Adrenal gland (tissue), 5 donors: ENCODE measurements at regions not wholly inside any gene's neighbourhood (a gene's known extent, or its start where the extent isn't known, plus 50 kb on each side); places are given as distances from the start of the nearest gene placed in this dataset.

Experiments used
- POLR2A ChIP-seq, 2 donors: fragments of 450-650 bp; IDR thresholded peaks; one replicate each; pipeline ENCODE4 v1.6.1; 2017; ENCODE audit warnings: antibody characterized with exemption in 2 of 2, mild to moderate bottlenecking in 2 of 2, moderate library complexity in 1 of 2
- TF ChIP-seq, protein P1 (sequence below), 6 experiments: fragments of 450-650 bp in 4 of 6; fragments of 200-600 bp in 2 of 6; sonication (generic) in 1 of 6; IDR thresholded peaks; 1 replicate in 5 of 6; 2 replicates in 1 of 6; pipeline versions ENCODE4 v1.5.1 to v1.8.0; 2016 to 2021; ENCODE audit warnings: antibody characterized with exemption in 6 of 6, mild to moderate bottlenecking in 2 of 6, moderate library complexity in 1 of 6
- donor health status: DM: no; HTN: no; CAD: no.

DNA sequence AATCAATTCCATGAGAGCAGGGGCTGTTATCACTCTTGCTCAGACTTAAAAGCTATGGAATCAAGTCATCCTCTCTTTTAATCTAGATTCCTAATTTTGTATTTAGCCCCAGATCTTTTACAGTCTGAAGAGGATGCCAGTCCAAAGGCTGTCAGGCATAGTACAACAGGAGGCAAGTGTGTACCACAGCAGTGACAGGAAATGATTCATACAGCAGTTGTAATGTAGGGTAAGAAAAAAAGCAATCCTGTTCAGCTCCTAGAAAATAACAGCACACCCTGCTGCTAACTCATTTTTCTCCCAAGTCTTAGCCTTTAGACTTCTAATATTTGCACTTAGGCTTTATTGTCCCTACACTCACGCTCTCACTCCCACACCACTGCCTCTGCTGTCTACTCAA, 127.8 kb upstream of the SYT4 start:
- no peak for TF ChIP-seq POLR2A (IDR thresholded peaks at IDR 0.05)
- TF ChIP-seq, protein P1, sequence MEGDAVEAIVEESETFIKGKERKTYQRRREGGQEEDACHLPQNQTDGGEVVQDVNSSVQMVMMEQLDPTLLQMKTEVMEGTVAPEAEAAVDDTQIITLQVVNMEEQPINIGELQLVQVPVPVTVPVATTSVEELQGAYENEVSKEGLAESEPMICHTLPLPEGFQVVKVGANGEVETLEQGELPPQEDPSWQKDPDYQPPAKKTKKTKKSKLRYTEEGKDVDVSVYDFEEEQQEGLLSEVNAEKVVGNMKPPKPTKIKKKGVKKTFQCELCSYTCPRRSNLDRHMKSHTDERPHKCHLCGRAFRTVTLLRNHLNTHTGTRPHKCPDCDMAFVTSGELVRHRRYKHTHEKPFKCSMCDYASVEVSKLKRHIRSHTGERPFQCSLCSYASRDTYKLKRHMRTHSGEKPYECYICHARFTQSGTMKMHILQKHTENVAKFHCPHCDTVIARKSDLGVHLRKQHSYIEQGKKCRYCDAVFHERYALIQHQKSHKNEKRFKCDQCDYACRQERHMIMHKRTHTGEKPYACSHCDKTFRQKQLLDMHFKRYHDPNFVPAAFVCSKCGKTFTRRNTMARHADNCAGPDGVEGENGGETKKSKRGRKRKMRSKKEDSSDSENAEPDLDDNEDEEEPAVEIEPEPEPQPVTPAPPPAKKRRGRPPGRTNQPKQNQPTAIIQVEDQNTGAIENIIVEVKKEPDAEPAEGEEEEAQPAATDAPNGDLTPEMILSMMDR (IDR thresholded peaks at IDR 0.05) = no peak
